K562 (cell line): ENCODE measurements at regions not wholly inside any gene's neighbourhood (a gene's known extent, or its start where the extent isn't known, plus 50 kb on each side); places are given as distances from the start of the nearest gene placed in this dataset.

Experiments
- ATAC-seq: fragments of 200-7000 bp; cut with Tn5 transposase; 3 replicates; pipeline ENCODE4 v1.9.1; 2020; ENCODE audit warnings: moderate library complexity
- BruUV-seq: library from RNA; stranded (reverse); fragments of 400-500 nt; replicated peaks from 2 replicates; lab custom pipeline; 2021; lab: Mats Ljungman, UMichigan
- CTCF ChIA-PET: fragments of 300-600 bp; formaldehyde crosslinking; extraction: SDS; loops from one replicate; lab custom pipeline; 2021; ENCODE audit warnings: low intra/inter-chr PET ratio; lab: Yijun Ruan, JAX
- POLR2A ChIA-PET: fragments of 300-600, 350-650 bp; sonication (Branson Sonifier 250); formaldehyde crosslinking; extraction: SDS; loops from one replicate; lab custom pipeline; 2021; ENCODE audit warnings: antibody characterized with exemption, inconsistent platforms; lab: Yijun Ruan, JAX
- DNase-seq, 4 experiments: peaks; one replicate each; pipeline versions ENCODE4 v3.0.0 to v3.0.0-alpha.2; 2011 to 2018; ENCODE audit warnings: low spot score in 3 of 4, mixed read lengths in 3 of 4; ENCODE audit errors: extremely low read depth in 1 of 4
- FAIRE-seq: peaks from 2 replicates; lab custom pipeline; 2011; peaks lifted over from hg19 to GRCh38; lab: Jason Lieb, UNC
- H2AFZ ChIP-seq: 2 replicates; pipeline ENCODE4 v1.6.0; 2011; ENCODE audit warnings: low read depth, low read length, control low read depth, inconsistent platforms
- H3K27ac ChIP-seq: fragments of 200-600 bp; 3 replicates; pipeline ENCODE4 v1.8.0; 2011; ENCODE audit warnings: low read depth, mild to moderate bottlenecking, control low read depth, inconsistent platforms, low read length, moderate library complexity, mixed read lengths; ENCODE audit errors: extremely low read depth
- H3K27me3 ChIP-seq, 2 experiments: fragments of 300-600 bp in 1 of 2; 2 replicates in 1 of 2; 3 replicates in 1 of 2; pipeline versions ENCODE4 v1.6.0 to v1.8.0; 2011; ENCODE audit warnings: inconsistent platforms in 2 of 2, low read length in 2 of 2, mild to moderate bottlenecking in 1 of 2, mixed read lengths in 1 of 2, moderate library complexity in 1 of 2; ENCODE audit not compliant: control insufficient read depth in 2 of 2, insufficient read depth in 2 of 2
- H3K36me3 ChIP-seq: fragments of 300-600 bp; 3 replicates; pipeline ENCODE4 v1.8.0; 2011; ENCODE audit warnings: mild to moderate bottlenecking, low read length, inconsistent platforms; ENCODE audit not compliant: control insufficient read depth, insufficient read depth
- H3K4me1 ChIP-seq, 2 experiments: fragments of 200-600 bp in 1 of 2; replicated peaks in 1 of 2; 2 replicates in 1 of 2; 3 replicates in 1 of 2; pipeline versions ENCODE4 v1.5.1 to v1.8.0; 2011; ENCODE audit warnings: inconsistent platforms in 2 of 2, low read length in 2 of 2, mild to moderate bottlenecking in 1 of 2, mixed read lengths in 1 of 2, moderate library complexity in 1 of 2; ENCODE audit not compliant: control insufficient read depth in 2 of 2, insufficient read depth in 2 of 2
- H3K4me2 ChIP-seq: 2 replicates; pipeline ENCODE4 v1.6.1; 2011; ENCODE audit warnings: low read length, control low read depth, inconsistent platforms, mixed read lengths; ENCODE audit not compliant: insufficient read depth
- H3K4me3 ChIP-seq: fragments of 200-600 bp; sonication (generic), shearing (Covaris generic); 2 replicates; pipeline ENCODE4 v1.5.1; 2016; ENCODE audit warnings: control low read depth, inconsistent platforms
- H3K79me2 ChIP-seq: fragments of 200-600 bp; 3 replicates; pipeline ENCODE4 v1.8.0; 2011; ENCODE audit warnings: low read length, inconsistent platforms; ENCODE audit not compliant: control insufficient read depth, insufficient read depth
- H3K9ac ChIP-seq, 2 experiments: 2 replicates each; pipeline versions ENCODE4 v1.6.0 to v1.6.1; 2011; ENCODE audit warnings: low read depth in 2 of 2, low read length in 2 of 2, control low read depth in 1 of 2, inconsistent platforms in 1 of 2, mild to moderate bottlenecking in 1 of 2, mixed read lengths in 1 of 2; ENCODE audit not compliant: insufficient read depth in 1 of 2
- H3K9me1 ChIP-seq: one replicate; pipeline ENCODE4 v1.6.0; 2011; ENCODE audit warnings: inconsistent platforms, mild to moderate bottlenecking, low read length, moderate library complexity; ENCODE audit not compliant: control insufficient read depth, insufficient read depth
- H3K9me3 ChIP-seq: replicated peaks from 2 replicates; pipeline ENCODE4 v1.5.1; 2011; ENCODE audit warnings: low read depth, low read length, inconsistent platforms; ENCODE audit not compliant: control insufficient read depth, insufficient read depth
- H4K20me1 ChIP-seq: replicated peaks from 2 replicates; pipeline ENCODE4 v1.6.1; 2011; ENCODE audit warnings: low read length, inconsistent platforms, mixed read lengths; ENCODE audit not compliant: control insufficient read depth, insufficient read depth
- ARHGAP35 ChIP-seq: fragments of 450-650 bp; IDR thresholded peaks from 2 replicates; pipeline ENCODE4 v1.6.1; 2018; ENCODE audit not compliant: partially characterized antibody
- IFI16 ChIP-seq: fragments of 250-450 bp; sonication (Bioruptor Pico); IDR thresholded peaks from 2 replicates; pipeline ENCODE4 v2.1.2; 2022; ENCODE audit warnings: mild to moderate bottlenecking, inconsistent platforms
- MAFG ChIP-seq: fragments of 450-650 bp; conservative IDR thresholded peaks from 2 replicates; pipeline ENCODE4 v1.6.1; 2016; ENCODE audit warnings: missing genetic modification characterization, missing compliant biosample characterization
- NCOR1 ChIP-seq: fragments of 450-650 bp; IDR thresholded peaks from 2 replicates; pipeline ENCODE4 v1.6.1; 2016; ENCODE audit warnings: mild to moderate bottlenecking, moderate library complexity
- NR1H2 ChIP-seq: sonication (generic); formaldehyde crosslinking; IDR thresholded peaks from 2 replicates; pipeline ENCODE4 v1.4.0; 2020; ENCODE audit warnings: mild to moderate bottlenecking, missing genetic modification reagents
- PHTF2 ChIP-seq: fragments of 250-450 bp; sonication (Bioruptor Pico); IDR thresholded peaks from 2 replicates; pipeline ENCODE4 v1.5.0; 2021; ENCODE audit warnings: mild to moderate bottlenecking
- PPARD ChIP-seq: fragments of 250-450 bp; sonication (Bioruptor Pico); IDR thresholded peaks from 2 replicates; pipeline ENCODE4 v1.8.0; 2022; ENCODE audit warnings: inconsistent platforms, mild to moderate bottlenecking, moderate library complexity
- PRPF4 ChIP-seq: fragments of 200-400 bp; formaldehyde crosslinking; IDR thresholded peaks from one replicate; pipeline ENCODE4 v1.6.1; 2017; ENCODE audit warnings: low read length, low read depth, mild to moderate bottlenecking; ENCODE audit not compliant: insufficient read depth, poor library complexity, severe bottlenecking
- PURB ChIP-seq: sonication (generic); formaldehyde crosslinking; IDR thresholded peaks from 2 replicates; pipeline ENCODE4 v1.9.0; 2021; ENCODE audit warnings: low read depth, mild to moderate bottlenecking, missing genetic modification reagents
- RBM39 ChIP-seq: fragments of 200-400 bp; formaldehyde crosslinking; optimal IDR thresholded peaks from 2 replicates; pipeline ENCODE3; 2018; ENCODE audit warnings: low read depth, low read length
- XRCC4 ChIP-seq: IDR thresholded peaks from one replicate; pipeline ENCODE4 v1.6.1; 2011; ENCODE audit not compliant: insufficient read depth, insufficient read length; ENCODE audit errors: extremely low read depth
- WGBS: fragments of 100-300 bp; shearing (Covaris generic); methylation state at CpG from one replicate; pipeline ENCODE4 v1.1.6; 2016; ENCODE audit warnings: low coverage, mixed read lengths; ENCODE audit not compliant: insufficient coverage; ENCODE audit errors: missing lambda C conversion rate; 5-methylcytosine and 5-hydroxymethylcytosine counted together
- in situ Hi-C: fragments of 300-500 bp; cut with MboI; formaldehyde crosslinking; loops from 4 replicates; pipeline ENCODE4 v1.15.0; 2018; ENCODE audit warnings: inconsistent platforms, mixed read lengths
- intact Hi-C: fragments of 100-400 bp; cut with micrococcal nuclease; formaldehyde crosslinking; loops from 2 replicates; pipeline ENCODE4 v1.14.2; 2022
- TF ChIP-seq, protein P1 (sequence below): sonication (generic); formaldehyde crosslinking; IDR thresholded peaks from 2 replicates; pipeline ENCODE4 v1.8.1; 2023; ENCODE audit warnings: mild to moderate bottlenecking, missing genetic modification reagents
- TF ChIP-seq, protein P2 (sequence below): sonication (generic); formaldehyde crosslinking; IDR thresholded peaks from 2 replicates; pipeline ENCODE4 v1.9.0; 2022; ENCODE audit warnings: mild to moderate bottlenecking, missing genetic modification reagents
- TF ChIP-seq, protein P3 (sequence below), 2 experiments: fragments of 450-650 bp; IDR thresholded peaks; 2 replicates each; pipeline ENCODE4 v1.6.1; 2018; ENCODE audit warnings: mild to moderate bottlenecking in 2 of 2, low read depth in 1 of 2; ENCODE audit not compliant: partially characterized antibody in 2 of 2

DNA sequence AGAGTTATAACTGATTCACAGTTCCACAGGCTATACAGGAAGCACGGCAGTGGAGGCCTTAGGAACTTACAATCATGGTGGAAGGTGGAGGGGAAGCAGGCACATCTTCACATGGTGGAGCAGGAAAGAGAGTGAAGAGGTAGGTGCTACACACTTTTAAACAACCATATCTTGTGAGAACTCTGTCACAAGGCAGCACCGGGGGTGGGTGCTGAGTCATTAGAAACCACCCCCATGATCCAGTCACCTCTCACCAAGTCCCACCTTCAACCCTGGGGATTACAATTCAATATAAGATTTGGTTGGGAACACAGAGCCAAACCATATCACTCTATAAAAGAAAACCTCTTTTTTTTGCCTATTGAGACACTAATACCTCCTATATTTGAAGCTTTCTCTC, 1108.5 kb upstream of the CDH2 start:
- Histone ChIP-seq H3K79me2 (no peaks in the 10 kb centered on the region), H3K9me3 (no peaks in the 10 kb centered on the region), H2AFZ (no peak overlapping the region), H3K4me3 (no peak overlapping the region), H3K27ac (no peak overlapping the region), H3K4me2 (no peak overlapping the region), H4K20me1 (no peaks in the 10 kb centered on the region), H3K4me1 (no peaks in the 10 kb centered on the region), H3K27me3 (no peaks in the 10 kb centered on the region), H3K9ac (no peak overlapping the region), H3K9me1 (no peaks in the 10 kb centered on the region)
- CTCF ChIA-PET: no interaction called here
- in situ Hi-C loops (no loop called here), intact Hi-C loops (no loop called here)
- no peak for TF ChIP-seq NR1H2 (CRISPR knock-in tag)
- no peak for TF ChIP-seq PHTF2 (CRISPR knock-in tag)
- TF ChIP-seq, protein P1, sequence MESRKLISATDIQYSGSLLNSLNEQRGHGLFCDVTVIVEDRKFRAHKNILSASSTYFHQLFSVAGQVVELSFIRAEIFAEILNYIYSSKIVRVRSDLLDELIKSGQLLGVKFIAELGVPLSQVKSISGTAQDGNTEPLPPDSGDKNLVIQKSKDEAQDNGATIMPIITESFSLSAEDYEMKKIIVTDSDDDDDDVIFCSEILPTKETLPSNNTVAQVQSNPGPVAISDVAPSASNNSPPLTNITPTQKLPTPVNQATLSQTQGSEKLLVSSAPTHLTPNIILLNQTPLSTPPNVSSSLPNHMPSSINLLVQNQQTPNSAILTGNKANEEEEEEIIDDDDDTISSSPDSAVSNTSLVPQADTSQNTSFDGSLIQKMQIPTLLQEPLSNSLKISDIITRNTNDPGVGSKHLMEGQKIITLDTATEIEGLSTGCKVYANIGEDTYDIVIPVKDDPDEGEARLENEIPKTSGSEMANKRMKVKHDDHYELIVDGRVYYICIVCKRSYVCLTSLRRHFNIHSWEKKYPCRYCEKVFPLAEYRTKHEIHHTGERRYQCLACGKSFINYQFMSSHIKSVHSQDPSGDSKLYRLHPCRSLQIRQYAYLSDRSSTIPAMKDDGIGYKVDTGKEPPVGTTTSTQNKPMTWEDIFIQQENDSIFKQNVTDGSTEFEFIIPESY: no peak
- TF ChIP-seq PURB (CRISPR knock-in tag): no peak
- no peak for TF ChIP-seq RBM39
- no peak for TF ChIP-seq MAFG
- TF ChIP-seq IFI16 (CRISPR knock-in tag): no peak
- TF ChIP-seq, protein P2, sequence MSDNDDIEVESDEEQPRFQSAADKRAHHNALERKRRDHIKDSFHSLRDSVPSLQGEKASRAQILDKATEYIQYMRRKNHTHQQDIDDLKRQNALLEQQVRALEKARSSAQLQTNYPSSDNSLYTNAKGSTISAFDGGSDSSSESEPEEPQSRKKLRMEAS (CRISPR knock-in tag): no peak
- TF ChIP-seq, protein P3, sequence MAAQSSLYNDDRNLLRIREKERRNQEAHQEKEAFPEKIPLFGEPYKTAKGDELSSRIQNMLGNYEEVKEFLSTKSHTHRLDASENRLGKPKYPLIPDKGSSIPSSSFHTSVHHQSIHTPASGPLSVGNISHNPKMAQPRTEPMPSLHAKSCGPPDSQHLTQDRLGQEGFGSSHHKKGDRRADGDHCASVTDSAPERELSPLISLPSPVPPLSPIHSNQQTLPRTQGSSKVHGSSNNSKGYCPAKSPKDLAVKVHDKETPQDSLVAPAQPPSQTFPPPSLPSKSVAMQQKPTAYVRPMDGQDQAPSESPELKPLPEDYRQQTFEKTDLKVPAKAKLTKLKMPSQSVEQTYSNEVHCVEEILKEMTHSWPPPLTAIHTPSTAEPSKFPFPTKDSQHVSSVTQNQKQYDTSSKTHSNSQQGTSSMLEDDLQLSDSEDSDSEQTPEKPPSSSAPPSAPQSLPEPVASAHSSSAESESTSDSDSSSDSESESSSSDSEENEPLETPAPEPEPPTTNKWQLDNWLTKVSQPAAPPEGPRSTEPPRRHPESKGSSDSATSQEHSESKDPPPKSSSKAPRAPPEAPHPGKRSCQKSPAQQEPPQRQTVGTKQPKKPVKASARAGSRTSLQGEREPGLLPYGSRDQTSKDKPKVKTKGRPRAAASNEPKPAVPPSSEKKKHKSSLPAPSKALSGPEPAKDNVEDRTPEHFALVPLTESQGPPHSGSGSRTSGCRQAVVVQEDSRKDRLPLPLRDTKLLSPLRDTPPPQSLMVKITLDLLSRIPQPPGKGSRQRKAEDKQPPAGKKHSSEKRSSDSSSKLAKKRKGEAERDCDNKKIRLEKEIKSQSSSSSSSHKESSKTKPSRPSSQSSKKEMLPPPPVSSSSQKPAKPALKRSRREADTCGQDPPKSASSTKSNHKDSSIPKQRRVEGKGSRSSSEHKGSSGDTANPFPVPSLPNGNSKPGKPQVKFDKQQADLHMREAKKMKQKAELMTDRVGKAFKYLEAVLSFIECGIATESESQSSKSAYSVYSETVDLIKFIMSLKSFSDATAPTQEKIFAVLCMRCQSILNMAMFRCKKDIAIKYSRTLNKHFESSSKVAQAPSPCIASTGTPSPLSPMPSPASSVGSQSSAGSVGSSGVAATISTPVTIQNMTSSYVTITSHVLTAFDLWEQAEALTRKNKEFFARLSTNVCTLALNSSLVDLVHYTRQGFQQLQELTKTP (IDR thresholded peaks at IDR 0.05; ENCODE audit: low read depth in 1 of 2, partially characterized antibody in 2 of 2): no peak
- TF ChIP-seq NCOR1: no peak
- no peak for TF ChIP-seq XRCC4
- no peak for TF ChIP-seq ARHGAP35
- no peak for TF ChIP-seq PRPF4
- no peak for TF ChIP-seq PPARD (CRISPR knock-in tag)
- TF ChIP-seq, all 486 proteins: peak for 0
- BruUV-seq: no TSS peak
- DNase-seq (no peak), ATAC-seq (no peak), FAIRE-seq (no peak)
- POLR2A ChIA-PET: no interaction called here
- WGBS: 0% methylated on average over 2 of the region's 2 CpGs
- no peaks in the 10 kb centered on the region for H3K36me3 ChIP-seq
